ENCODE measurements at regions not wholly inside any gene's neighbourhood (a gene's known extent, or its start where the extent isn't known, plus 50 kb on each side); places are given as distances from the start of the nearest gene placed in this dataset.
A peak's percentile ranks its signal among the peaks of the same experiment; 100 is the strongest.

DNA sequence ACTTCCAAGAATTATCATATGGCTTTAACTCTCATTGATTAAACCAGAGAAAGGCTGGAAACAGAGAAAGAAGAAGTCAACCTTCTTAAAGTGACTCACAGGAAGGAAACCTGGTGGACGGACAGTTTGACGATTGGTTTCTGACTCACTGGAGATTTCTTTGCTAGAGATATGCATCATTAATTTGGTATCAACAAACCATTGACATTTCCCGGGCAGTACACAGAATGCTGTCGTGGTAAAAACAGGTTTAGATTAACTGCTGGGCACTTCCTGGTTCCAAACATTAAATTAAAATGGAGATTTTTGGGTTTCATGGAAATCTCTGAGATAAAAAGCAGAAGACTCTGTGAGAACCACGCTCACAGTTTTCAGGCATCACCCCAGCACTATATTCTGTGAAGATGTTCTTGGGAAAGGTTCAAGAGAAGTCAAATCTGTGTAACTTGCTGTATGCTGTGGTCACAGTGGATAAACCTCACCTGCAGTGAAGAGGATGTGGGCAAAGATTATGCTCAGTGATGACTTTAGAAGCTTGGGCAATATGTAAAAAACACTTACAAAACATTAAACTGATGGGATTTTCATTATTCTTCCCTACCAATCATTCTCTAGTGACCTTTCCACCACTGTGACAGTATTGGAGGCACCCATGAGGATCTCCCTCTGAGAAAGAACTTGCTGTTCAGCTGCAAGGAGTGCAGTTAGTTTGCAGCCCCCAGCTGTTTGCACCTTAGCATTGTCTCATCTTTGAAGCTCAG lies 61.1 kb upstream of the CD44 start:
- peak; percentile 74 for DNase-seq

DNA sequence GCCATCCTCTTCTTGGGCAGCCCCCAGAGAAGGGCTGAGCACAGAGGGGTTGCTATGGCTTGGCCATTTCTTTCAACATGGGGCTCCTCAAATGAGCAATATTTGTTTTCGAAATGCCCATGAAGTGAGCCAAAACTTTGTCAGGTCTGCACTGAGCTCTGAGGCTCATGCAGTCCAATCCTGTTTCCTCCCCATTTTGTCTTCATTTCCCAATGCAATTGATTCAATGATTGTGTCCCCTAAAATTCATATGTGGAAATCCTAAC lies 60.6 kb upstream of the CD44 start:
- no peak for DNase-seq

DNA sequence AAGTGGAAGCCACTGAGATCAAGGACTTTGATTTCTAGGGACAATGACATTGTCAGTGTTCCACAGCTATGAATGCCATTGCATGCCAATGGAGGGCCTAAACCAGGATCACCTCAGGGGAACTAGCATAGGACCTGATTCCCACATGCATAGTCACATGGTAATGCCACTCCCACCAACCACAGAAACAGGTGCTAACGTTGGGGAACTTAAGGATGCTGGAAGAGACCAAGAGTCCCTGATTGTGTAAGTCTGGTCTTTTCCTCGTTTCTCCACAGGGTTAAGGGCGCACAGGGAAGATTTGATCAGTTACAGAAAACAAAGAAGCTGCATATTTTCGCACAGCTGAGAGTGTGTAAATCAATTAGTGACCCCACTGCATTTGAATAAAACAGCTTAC lies 59.4 kb upstream of the CD44 start:
- DNase-seq = no peak

DNA sequence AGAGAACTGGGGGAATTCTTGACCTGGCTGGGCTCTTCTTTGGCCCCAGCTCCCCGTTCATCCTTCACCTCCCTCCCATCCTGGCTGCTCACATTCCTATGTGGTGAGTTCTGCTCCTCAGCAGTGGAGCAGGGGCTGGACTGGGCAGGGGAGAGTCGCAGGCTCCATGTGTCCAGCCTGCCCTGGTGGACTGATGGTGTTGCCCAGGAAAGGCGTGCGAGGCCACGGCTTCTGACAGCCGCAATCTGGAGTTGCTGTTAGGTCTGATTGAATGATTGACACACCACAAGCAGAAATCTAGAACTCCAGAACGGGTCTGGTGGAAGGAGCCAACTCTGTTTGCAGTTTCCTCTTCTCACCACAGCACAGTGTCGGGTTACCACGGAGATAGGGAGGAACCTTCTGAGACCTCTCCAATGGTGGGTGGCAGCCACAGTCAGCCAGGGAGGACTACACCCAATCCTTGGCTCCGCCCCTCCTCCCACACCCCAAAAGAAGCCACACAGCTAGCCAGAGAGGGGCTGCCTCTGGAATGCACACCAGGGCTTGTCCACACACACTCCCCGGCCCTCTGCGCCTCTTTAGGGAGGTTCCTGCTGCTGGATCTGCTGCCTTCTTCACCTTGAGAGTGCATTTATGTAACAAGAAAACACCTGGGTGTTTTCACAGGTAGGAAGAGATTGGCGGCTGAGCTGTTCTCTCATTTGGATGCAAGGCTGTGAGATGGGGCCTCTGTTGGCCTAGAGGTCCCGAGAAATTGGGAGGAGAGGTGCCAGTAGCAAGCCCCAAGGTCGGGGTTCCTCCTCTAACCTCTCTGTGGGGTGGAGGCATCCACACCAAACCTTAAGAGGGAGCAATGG lies 56.4 kb upstream of the CD44 start:
- DNase-seq = peak; percentile 87

DNA sequence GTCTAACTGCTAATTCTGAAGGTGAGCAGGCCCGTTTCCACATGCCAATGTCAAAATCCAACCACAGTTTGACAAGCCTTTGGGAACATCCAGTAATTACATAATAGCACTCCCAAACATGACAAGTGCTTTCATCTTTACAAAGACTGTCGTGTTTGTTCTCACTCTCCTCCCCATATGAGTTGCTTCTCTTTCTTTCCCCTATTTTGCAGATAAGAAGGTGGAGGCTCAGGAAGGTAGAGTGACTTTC lies 55.9 kb upstream of the CD44 start:
- no peak for DNase-seq

DNA sequence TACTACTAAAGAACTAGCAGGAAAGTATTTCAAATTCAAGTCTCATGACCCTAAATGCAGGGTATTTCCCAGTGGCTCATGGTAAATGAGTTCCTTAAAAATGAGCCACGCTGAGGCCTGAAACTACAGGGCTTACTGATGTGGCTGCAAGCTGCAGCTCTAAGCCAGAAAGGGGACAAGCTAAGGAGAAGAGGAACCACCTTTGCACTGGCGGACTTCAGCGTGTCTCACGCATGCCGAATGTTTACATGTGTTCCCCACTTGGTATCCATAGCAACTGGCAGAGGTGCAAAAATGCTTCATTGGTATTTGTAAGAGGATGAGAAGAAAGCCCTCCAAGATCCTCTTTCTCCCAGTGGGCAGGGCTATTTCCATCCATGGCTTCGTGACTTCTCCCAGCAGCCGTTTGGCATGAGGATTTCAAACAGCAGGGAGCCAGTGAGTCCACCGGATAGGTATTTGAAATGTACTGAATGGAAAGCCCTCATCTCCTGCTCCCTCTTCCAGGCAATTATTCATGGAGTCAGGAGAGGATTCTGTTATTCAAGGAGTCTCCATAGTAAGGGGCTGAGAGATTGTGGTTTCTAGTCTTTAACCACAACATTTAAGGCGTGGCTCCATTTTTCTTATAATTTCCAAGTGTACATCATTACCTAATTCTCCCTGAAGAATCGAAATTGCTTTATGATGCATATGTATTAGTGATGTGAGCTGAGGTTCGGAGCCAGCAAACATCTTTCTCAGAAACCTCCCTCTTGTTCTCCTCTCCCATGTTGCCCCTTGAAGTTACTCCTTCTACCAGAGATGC lies 55.3 kb upstream of the CD44 start:
- peak; percentile 100 for DNase-seq

DNA sequence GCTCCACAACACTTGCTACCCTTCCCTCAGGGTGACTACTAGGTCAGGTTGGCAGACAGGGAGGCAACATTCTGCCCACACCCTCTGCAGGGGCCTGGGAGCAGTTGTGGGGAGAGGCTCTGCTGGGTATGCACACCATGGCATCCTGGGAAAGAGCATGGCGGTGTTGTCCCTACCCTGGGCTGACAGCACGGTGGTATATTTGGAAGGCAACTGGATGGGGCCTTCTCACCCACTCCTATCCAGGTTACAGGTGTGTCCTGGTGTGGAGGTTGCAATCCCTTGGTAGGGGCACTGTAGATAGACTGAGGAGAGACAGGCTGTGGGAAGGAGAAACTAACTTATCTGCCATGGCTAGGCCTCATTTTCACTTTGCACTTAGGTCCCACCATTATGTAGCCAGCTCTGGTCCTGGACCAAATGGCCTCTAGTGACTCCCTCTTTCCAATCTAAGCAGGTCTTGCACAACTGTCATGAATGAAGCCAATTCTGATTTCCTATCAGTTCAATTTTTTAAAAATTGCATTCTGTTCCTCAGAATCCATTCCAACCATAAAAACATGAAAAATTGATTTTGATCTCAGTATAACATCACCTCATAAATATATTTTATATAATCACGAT lies 54.0 kb upstream of the CD44 start:
- DNase-seq = no peak

DNA sequence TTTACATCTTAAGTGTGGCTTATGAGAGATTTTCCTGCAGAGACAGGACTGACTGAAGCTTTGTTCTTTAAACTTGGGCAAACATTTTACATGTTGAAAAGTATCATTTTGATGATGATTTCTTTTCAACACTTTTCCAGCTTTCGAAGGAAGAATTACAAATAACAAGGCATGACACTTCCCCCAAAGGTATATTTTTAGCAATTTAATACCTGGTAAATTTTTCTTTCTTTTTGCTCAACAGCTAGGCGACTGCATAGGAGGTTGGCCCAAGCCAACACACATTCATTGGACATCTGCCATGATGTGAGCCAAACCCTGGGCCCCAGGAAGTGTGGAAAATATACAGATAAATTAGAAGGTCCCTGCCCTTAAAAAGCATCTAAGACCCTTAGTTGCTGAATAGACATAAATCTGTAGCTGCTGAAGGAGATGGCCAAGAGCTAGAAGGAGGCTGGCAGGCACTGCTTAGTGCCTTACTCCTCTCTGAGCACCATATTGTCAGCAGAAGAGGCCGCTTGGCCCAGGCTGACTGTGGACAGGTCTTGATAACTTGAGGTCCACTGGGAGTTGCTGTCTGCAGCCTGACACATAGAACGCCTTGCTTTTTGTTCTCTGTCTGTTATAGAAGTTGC lies 53.3 kb upstream of the CD44 start:
- DNase-seq = peak; percentile 42

DNA sequence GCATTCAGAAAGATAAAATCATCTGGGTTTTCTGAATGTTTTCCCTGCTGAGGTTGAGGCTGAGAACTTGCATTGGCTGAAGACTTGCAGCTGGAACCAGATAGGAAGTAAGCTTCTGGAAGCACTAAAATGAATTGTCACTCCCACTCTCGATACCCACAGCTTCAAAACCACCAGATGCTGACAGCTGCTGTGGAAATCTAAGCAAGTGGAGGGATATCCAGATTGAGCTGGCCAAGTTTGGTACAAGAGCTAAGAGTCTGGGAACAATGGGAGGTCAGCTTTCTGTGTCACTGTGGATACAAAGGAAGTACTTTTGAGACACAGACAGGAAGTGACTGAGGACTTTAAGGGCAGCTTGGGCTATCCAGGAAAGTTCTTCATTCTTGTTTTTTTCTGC lies 51.3 kb upstream of the CD44 start:
- peak; percentile 57 for DNase-seq

DNA sequence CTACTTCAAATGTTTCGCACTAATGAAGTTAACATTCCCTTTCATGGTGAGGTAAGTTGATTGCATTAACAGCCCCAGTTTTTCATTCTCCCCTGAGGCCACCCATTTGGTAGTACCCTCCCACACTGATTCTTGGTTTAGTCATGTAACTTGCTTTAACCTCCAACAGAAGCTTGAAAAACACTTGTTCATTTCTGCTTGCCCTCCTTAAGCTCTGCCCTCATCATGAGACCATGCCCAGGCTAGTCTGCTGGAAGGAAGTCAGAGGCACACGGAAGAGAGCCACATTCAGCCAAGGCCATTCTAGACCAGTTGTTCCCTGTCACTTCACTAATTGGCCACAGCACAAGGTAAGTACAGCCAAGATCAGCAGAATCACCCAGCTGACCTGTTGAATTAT lies 50.7 kb upstream of the CD44 start:
- no peak for DNase-seq

DNA sequence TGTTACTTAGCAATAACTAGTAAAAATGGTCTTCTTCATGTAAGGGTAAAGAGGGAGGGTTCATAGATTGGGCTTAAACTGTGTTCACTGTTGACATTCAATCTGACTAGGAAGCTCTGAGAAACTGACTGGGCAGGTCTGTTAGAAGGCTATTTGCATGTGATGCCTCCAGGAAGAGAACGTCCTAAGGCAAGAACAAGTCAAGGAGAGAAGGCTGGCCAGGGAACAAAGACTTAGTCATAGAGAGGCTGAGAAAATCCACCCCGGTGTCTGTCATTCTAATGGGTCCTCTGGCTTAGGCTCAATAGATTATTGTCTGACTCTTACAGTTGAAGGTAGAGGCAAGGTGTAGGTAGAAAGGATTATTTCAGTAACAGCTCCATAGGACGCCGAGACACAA lies 50.3 kb upstream of the CD44 start:
- DNase-seq = no peak
